ELF-1 (cell line): ENCODE measurements at regions not wholly inside any gene's neighbourhood (a gene's known extent, or its start where the extent isn't known, plus 50 kb on each side); places are given as distances from the start of the nearest gene placed in this dataset.
A peak's percentile ranks its signal among the peaks of the same experiment; 100 is the strongest.
"Not testable (repeated sequence)": the region's sequence is repeated elsewhere in the genome, so short reads cannot be mapped to it uniquely, and the experiment has no call there.

Experiments
- DNase-seq: peaks from one replicate; pipeline ENCODE4 v3.0.0-alpha.2; 2016; ENCODE audit warnings: low read depth, low spot score

DNA sequence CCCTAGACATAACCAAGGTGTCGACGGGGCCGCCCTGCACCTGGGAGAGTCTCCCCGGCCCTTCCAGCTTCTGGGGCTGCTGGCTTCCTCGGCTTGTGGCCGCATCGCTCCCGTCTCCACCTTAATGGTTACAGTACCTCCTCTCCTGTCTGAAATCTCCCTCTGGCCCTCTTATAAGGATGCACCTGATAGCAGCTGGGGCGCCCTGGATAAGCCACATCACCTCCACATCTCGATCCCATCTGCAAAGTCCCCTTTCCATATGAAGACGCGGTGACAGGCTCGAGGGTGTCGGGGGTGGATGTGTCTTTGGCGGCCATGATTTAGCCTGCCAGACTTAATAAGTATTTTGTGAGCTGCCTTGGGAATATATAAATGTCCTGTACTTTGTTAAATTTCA is 169.0 kb downstream of the NPIPB11 start:
- not testable (repeated sequence) for DNase-seq

DNA sequence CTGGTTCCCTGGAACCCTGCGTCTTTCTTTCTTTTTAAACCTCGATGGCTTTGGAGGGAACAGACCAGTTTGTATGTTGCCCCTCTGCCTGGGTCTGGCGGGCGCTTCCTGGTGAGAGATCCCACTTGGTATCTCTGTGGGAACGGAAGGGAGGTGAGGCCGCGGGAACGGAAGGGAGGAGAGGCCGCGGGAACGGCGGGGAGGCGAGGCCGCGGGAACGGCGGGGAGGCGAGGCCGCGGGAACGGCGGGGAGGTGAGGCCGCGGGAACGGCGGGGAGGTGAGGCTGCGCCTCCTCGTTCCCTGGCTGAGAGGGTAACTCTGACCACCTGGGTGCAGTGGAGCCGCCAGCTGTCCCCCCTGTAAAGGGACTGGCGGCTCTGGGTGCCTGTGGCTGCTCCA is 169.5 kb downstream of the NPIPB11 start:
- DNase-seq, result not testable (repeated sequence)

DNA sequence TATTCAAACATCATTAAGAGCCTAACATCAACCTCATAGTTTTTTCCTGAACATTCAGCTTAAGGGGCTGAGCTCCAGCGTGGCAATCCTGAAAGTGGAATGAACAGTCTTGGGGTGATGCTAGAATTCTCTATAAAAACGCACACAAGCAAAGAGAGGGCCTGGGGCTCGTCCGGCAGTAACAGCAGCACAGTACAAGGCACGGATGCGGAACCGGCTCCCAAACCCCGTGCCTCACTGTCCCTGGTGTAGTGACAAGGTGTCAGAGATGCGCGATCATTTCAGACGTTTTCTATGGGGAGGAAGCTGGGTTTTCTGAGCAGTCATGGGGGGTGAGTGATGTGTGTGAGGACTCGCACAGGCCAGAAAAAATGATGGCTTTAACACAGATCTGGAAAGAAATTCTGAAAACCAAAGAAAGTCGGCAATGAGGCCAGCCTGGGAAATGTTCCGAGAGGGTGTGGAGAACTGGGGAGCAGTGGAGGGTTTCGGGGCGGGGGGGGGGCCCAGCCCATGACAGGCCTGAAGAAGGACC is 170.6 kb downstream of the NPIPB11 start:
- DNase-seq, result not testable (repeated sequence)

GRCh38 chr16:29234536-29235275 is 171.8 kb downstream of the NPIPB11 start:
- not testable (repeated sequence) for DNase-seq

GRCh38 chr16:29233705-29234404 is 172.7 kb downstream of the NPIPB11 start:
- DNase-seq, result not testable (repeated sequence)

DNA sequence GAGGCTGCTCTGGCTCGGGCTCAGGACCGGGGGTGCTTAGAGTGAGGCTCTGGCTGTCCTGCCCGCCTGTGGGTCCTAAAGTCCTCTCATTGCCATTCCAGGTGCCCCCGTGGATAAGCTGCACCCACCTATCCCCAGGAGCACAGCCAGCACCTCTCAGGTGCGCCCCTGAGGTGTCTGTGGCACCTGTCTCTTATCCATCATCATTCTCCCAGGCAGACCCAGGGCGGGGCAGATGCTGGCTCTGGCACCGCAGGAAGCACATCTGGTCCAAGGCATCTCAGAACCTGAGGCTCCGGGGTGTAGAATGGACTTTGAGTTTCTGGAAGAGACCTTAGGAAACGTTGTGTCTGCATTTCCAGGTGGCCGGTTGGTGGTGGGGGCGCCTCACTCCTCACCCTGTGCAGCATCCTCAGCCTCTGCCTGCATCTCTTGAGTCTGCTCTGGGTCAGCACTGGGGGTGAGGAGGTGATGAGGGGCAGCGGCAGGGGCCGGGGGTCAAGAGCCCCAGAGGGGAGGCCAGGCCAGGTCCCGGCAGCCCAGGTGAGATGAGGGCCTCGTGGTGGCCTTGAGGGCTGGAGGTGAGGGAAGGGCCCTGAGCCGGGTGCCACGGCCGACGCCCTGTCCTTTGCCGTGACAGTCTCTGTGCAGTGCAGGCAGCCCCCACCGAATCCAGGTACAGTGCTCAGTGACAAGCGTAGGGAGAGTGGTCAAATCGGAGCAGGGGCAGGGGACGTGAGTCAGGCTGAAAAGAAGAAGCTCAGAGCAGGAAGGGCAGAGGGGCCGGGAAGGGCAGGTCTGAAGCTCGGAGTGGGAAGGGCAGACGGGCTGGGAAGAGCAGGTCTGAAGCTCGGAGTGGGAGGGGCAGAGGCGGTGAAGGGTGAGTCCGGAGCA is 173.5 kb downstream of the NPIPB11 start:
- no peak for DNase-seq

GRCh38 chr16:29232160-29232705 is 174.3 kb downstream of the NPIPB11 start:
- DNase-seq, result not testable (repeated sequence)

DNA sequence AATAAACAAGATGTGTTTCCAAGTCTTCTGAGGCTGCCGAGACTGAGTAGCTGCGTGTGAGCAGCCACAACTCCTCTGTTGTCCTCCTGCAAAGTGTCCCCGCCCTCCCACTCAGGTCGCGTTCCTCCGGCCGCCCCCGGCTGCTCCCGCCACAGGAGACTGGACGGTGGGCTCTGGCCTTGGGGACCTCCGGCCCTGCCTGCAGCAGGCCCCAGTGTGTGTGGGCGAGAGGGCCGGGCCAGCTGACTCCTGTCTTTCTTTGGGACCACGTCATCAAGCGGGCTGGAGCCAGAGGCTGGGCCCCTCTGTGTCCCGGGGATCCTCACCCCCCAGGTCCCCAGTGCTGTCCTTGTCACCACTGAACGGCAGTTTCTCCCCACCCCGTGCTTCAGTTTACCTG is 175.3 kb downstream of the NPIPB11 start:
- no peak for DNase-seq

- DNase-seq, result peak; percentile 64
Observed at GRCh38 chr16:29230671-29231096, 175.8 kb downstream of the NPIPB11 start.

DNA sequence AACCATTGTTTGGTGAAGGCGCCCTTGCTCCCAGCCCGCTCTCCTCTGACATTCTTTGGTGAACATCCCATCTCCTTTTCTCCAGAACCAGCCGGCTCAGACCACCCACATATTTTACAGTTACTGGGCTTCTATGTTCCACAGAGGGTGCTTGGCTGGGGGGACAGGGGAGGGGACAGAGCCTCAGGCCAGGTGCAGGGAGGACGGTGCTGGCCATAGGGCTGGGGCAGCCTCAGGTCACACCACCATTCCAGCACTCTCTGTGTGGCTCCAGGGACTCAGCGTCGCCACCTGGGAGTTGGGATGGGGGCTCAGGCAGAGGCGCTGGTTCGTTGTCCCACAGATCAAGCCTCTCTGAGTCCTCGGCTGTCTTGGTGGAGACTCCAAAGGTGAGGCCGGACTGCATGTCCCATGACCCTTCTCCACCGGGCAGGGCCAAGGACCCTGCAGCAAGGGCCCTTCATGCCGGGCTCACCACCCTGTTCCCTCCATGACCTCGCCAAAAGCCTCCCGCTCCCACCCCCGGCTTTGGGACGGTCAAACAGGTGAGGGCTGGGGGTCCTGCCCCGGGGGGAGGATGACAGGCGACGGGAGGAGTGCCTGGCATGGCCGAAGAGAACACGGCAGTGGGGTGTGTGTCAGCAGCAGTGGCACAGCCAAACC is 176.4 kb downstream of the NPIPB11 start:
- not testable (repeated sequence) for DNase-seq

DNA sequence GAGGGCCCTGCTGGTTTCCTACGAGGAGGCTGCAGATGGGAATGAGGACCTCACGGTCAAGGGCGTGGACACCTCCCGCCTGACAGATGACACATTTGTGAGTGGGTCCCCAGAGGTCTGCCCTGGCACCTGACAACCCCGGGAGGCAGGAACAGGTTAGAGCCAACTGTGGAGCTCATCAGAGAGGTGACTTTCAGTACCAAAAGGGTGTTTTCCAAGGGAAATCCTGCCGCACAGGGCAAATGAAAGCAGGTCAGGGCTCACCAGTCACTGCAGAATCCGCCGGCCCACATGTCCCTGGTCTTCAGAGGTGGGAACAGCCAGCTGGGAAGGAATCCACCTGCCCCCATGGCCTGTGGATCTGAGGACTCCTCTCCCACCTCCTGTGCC is 176.9 kb downstream of the NPIPB11 start:
- not testable (repeated sequence) for DNase-seq

GRCh38 chr16:29228664-29229611 is 177.6 kb downstream of the NPIPB11 start:
- not testable (repeated sequence) for DNase-seq

GRCh38 chr16:29227751-29228663 is 178.5 kb downstream of the NPIPB11 start:
- peak; percentile 81 for DNase-seq

- DNase-seq, result no peak
Observed at GRCh38 chr16:29226782-29227181, 179.7 kb downstream of the NPIPB11 start.

GRCh38 chr16:29224675-29225074 is 181.8 kb downstream of the NPIPB11 start:
- not testable (repeated sequence) for DNase-seq

GRCh38 chr16:29222615-29223014 is 183.9 kb downstream of the NPIPB11 start:
- not testable (repeated sequence) for DNase-seq

DNA sequence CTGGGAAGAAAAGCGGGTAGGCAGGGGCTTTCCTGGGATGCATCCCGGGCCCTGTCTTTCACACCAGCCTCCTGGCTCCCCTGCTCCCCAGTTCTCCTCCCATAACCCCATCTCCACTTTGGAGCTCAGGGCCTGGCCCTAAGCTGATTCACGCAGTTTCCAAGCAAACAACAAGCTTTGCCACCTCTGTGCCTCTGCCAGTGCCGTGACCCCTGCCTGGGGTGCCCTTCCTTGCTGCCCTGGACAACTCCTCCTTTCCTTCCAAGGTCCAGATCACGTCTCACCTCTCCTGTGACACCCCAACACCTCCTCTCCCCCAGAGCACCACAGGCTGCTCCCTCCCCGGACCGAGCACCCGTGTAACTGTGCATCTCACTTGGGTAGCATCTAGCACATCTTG is 184.5 kb downstream of the NPIPB11 start:
- DNase-seq, result not testable (repeated sequence)

DNA sequence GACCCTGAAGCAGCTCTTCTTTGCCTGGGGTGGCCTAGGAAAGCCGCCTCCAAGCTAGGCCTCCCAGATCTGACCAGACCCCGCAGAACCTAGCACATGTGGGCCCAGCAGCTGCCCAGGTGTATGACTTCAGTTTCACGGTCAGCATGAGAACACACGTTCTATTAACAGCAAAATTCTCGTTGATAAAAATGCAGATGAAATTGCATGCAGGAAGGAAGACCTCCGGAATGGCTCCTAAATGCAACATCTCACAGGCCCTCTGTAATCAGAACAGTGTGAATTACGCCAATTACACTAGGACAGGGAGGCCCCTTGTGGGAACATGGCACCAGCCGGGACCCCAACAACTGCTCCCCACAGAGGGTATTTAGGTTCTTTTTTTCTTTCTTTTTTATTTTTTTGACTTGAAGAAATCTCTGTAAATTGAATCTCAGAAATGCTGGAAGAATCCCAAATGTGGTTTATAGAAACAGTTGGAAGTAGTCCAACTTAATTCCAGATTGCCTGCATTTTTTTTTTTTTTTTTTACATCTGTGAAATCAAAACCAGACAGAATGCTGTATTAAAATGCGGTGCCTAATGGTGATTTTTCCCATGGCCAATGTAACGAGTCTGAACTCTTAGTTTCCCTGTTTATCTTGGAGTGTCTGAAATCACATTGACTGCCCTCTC is 185.1 kb downstream of the NPIPB11 start:
- not testable (repeated sequence) for DNase-seq
